ENCODE measurements at regions not wholly inside any gene's neighbourhood (a gene's known extent, or its start where the extent isn't known, plus 50 kb on each side); places are given as distances from the start of the nearest gene placed in this dataset.

DNA sequence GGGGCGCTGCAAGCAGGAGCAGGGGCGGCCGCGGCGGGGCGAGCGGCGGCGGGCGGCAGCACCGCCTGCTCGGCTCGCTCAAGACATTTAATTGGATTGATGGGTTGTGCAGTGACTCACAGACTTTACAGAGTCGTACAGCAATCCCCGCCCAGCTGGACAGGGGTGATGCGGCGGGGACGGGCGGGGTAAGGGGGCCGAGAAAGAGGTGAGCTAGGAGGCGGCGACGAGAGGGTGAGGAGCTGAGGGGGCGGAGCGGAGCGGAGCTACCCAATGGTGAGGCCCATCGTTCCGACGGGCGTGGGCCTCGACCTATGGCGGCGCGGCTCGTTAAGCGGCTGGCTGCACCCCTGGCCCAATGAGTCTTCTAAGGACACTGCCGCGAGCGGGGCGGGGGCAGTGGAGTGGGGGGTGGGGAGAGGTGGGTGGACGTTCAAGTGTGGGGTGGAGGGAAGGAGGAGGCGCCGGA is 97.1 kb upstream of the SERTAD2 start (continued):
- TF ChIP-seq, protein P1, sequence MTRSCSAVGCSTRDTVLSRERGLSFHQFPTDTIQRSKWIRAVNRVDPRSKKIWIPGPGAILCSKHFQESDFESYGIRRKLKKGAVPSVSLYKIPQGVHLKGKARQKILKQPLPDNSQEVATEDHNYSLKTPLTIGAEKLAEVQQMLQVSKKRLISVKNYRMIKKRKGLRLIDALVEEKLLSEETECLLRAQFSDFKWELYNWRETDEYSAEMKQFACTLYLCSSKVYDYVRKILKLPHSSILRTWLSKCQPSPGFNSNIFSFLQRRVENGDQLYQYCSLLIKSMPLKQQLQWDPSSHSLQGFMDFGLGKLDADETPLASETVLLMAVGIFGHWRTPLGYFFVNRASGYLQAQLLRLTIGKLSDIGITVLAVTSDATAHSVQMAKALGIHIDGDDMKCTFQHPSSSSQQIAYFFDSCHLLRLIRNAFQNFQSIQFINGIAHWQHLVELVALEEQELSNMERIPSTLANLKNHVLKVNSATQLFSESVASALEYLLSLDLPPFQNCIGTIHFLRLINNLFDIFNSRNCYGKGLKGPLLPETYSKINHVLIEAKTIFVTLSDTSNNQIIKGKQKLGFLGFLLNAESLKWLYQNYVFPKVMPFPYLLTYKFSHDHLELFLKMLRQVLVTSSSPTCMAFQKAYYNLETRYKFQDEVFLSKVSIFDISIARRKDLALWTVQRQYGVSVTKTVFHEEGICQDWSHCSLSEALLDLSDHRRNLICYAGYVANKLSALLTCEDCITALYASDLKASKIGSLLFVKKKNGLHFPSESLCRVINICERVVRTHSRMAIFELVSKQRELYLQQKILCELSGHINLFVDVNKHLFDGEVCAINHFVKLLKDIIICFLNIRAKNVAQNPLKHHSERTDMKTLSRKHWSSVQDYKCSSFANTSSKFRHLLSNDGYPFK (CRISPR knock-in tag; IDR thresholded peaks at IDR 0.05; ENCODE audit: borderline replicate concordance) = no peak
- TF ChIP-seq ZNF101 (CRISPR knock-in tag; IDR thresholded peaks at IDR 0.05; ENCODE audit: borderline replicate concordance, low read depth) = no peak
- no peak for TF ChIP-seq ZFP1 (CRISPR knock-in tag; IDR thresholded peaks at IDR 0.05)
- TF ChIP-seq STAG1 (CRISPR knock-in tag; IDR thresholded peaks at IDR 0.05) = peak; percentile 23; the same call in 1 of the 2 replicates
- no peak; the same call in 1 of the 2 replicates for TF ChIP-seq AKAP8 (CRISPR knock-in tag; IDR thresholded peaks at IDR 0.05)
- peak; percentile 35 for TF ChIP-seq IKZF4 (CRISPR knock-in tag; IDR thresholded peaks at IDR 0.05; ENCODE audit: borderline replicate concordance, low read depth, not compliant biosample characterization)
- TF ChIP-seq ZFP36L1 (CRISPR knock-in tag; IDR thresholded peaks at IDR 0.05) = no peak
- peak; percentile 90 for TF ChIP-seq MIXL1 (CRISPR knock-in tag; IDR thresholded peaks at IDR 0.05)
- TF ChIP-seq, protein P2, sequence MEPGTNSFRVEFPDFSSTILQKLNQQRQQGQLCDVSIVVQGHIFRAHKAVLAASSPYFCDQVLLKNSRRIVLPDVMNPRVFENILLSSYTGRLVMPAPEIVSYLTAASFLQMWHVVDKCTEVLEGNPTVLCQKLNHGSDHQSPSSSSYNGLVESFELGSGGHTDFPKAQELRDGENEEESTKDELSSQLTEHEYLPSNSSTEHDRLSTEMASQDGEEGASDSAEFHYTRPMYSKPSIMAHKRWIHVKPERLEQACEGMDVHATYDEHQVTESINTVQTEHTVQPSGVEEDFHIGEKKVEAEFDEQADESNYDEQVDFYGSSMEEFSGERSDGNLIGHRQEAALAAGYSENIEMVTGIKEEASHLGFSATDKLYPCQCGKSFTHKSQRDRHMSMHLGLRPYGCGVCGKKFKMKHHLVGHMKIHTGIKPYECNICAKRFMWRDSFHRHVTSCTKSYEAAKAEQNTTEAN (CRISPR knock-in tag; conservative IDR thresholded peaks at IDR 0.05) = no peak
- TF ChIP-seq, protein P3, sequence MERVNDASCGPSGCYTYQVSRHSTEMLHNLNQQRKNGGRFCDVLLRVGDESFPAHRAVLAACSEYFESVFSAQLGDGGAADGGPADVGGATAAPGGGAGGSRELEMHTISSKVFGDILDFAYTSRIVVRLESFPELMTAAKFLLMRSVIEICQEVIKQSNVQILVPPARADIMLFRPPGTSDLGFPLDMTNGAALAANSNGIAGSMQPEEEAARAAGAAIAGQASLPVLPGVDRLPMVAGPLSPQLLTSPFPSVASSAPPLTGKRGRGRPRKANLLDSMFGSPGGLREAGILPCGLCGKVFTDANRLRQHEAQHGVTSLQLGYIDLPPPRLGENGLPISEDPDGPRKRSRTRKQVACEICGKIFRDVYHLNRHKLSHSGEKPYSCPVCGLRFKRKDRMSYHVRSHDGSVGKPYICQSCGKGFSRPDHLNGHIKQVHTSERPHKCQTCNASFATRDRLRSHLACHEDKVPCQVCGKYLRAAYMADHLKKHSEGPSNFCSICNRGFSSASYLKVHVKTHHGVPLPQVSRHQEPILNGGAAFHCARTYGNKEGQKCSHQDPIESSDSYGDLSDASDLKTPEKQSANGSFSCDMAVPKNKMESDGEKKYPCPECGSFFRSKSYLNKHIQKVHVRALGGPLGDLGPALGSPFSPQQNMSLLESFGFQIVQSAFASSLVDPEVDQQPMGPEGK (CRISPR knock-in tag; IDR thresholded peaks at IDR 0.05) = no peak
- TF ChIP-seq, protein P4, sequence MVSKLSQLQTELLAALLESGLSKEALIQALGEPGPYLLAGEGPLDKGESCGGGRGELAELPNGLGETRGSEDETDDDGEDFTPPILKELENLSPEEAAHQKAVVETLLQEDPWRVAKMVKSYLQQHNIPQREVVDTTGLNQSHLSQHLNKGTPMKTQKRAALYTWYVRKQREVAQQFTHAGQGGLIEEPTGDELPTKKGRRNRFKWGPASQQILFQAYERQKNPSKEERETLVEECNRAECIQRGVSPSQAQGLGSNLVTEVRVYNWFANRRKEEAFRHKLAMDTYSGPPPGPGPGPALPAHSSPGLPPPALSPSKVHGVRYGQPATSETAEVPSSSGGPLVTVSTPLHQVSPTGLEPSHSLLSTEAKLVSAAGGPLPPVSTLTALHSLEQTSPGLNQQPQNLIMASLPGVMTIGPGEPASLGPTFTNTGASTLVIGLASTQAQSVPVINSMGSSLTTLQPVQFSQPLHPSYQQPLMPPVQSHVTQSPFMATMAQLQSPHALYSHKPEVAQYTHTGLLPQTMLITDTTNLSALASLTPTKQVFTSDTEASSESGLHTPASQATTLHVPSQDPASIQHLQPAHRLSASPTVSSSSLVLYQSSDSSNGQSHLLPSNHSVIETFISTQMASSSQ (IDR thresholded peaks at IDR 0.05; ENCODE audit: low read depth) = no peak
- TF ChIP-seq, protein P4 (CRISPR knock-in tag; IDR thresholded peaks at IDR 0.05; ENCODE audit: borderline replicate concordance) = no peak; the same call in 1 of the 2 replicates
- TF ChIP-seq ZNF432 (CRISPR knock-in tag; IDR thresholded peaks at IDR 0.05; ENCODE audit: borderline replicate concordance) = no peak
- no peak for TF ChIP-seq PCBP2 (optimal IDR thresholded peaks at IDR 0.05; ENCODE audit: low read depth, low read length, poor library complexity, severe bottlenecking)
- TF ChIP-seq ETV5 (CRISPR knock-in tag; IDR thresholded peaks at IDR 0.05; ENCODE audit: borderline replicate concordance) = no peak; the same call in 1 of the 2 replicates
- no peak for TF ChIP-seq CEBPB (IDR thresholded peaks at IDR 0.05; ENCODE audit: borderline replicate concordance, low read depth, low read length)
- peak; percentile 25; the same call in 1 of the 2 replicates for TF ChIP-seq BCL6 (CRISPR knock-in tag; IDR thresholded peaks at IDR 0.05)
- no peak for TF ChIP-seq ZNF547 (CRISPR knock-in tag; IDR thresholded peaks at IDR 0.05)
- no peak for TF ChIP-seq ZBTB8A (CRISPR knock-in tag; IDR thresholded peaks at IDR 0.05; ENCODE audit: borderline replicate concordance, low read depth)
- no peak for TF ChIP-seq ZNF33B (CRISPR knock-in tag; IDR thresholded peaks at IDR 0.05)

Measured in HepG2 (cell line).